HEK293 (cell line): ENCODE measurements at regions not wholly inside any gene's neighbourhood (a gene's known extent, or its start where the extent isn't known, plus 50 kb on each side); places are given as distances from the start of the nearest gene placed in this dataset.
"Not testable (repeated sequence)": the region's sequence is repeated elsewhere in the genome, so short reads cannot be mapped to it uniquely, and the experiment has no call there.

ENCODE experiments used
- CTCF ChIA-PET: fragments of 350-600 bp; formaldehyde crosslinking; extraction: SDS; loops from one replicate; lab custom pipeline; 2021; ENCODE audit warnings: antibody characterized with exemption; lab: Yijun Ruan, JAX
- POLR2A ChIA-PET: fragments of 300-600 bp; formaldehyde crosslinking; extraction: SDS; loops from one replicate; lab custom pipeline; 2020; ENCODE audit warnings: antibody characterized with exemption, inconsistent platforms; lab: Yijun Ruan, JAX
- H3K27ac ChIP-seq: fragments of 200-500 bp; sonication (Bioruptor generic); 2 replicates; pipeline ENCODE4 v1.5.1; 2014; ENCODE audit warnings: low read depth, low read length, control low read depth, inconsistent platforms; ENCODE audit errors: extremely low read depth
- H3K36me3 ChIP-seq, 2 experiments: fragments of 200-500 bp in 1 of 2; sonication (Bioruptor generic) in 1 of 2; 1 replicate in 1 of 2; 2 replicates in 1 of 2; pipeline ENCODE4 v1.5.1; 2014 to 2017; ENCODE audit warnings: inconsistent platforms in 2 of 2, low read length in 2 of 2; ENCODE audit not compliant: control insufficient read depth in 2 of 2, insufficient read depth in 1 of 2
- H3K4me1 ChIP-seq: fragments of 200-500 bp; sonication (Bioruptor generic); 2 replicates; pipeline ENCODE4 v1.5.1; 2014; ENCODE audit warnings: mild to moderate bottlenecking, low read length, inconsistent platforms; ENCODE audit not compliant: control insufficient read depth, insufficient read depth
- H3K4me3 ChIP-seq: 2 replicates; pipeline ENCODE4 v1.5.1; 2011; ENCODE audit warnings: low read depth, mild to moderate bottlenecking, control low read depth, low read length, moderate library complexity
- H3K9me3 ChIP-seq: fragments of 200-500 bp; sonication (Bioruptor generic); 2 replicates; pipeline ENCODE4 v1.5.1; 2014; ENCODE audit warnings: low read depth, low read length, inconsistent platforms; ENCODE audit not compliant: control insufficient read depth, insufficient read depth
- HOXD13 ChIP-seq: sonication (generic); formaldehyde crosslinking; IDR thresholded peaks from 2 replicates; pipeline ENCODE4 v1.8.0; 2022; ENCODE audit warnings: missing genetic modification reagents, borderline replicate concordance
- ZBTB17 ChIP-seq: fragments of 450-650 bp; formaldehyde crosslinking; IDR thresholded peaks from 2 replicates; pipeline ENCODE4 v1.5.1; 2016; ENCODE audit warnings: missing biosample characterization, missing genetic modification characterization
- ZFHX2 ChIP-seq: fragments of 450-650 bp; formaldehyde crosslinking; conservative IDR thresholded peaks from 2 replicates; pipeline ENCODE4 v1.5.1; 2016; ENCODE audit warnings: missing biosample characterization, missing genetic modification characterization
- ZIC2 ChIP-seq: fragments of 450-650 bp; formaldehyde crosslinking; IDR thresholded peaks from 2 replicates; pipeline ENCODE4 v1.5.1; 2016; ENCODE audit warnings: missing biosample characterization, missing genetic modification characterization
- ZNF214 ChIP-seq: fragments of 450-650 bp; formaldehyde crosslinking; IDR thresholded peaks from 2 replicates; pipeline ENCODE4 v1.5.1; 2017; ENCODE audit warnings: missing biosample characterization, mild to moderate bottlenecking, missing genetic modification characterization, borderline replicate concordance
- ZNF221 ChIP-seq: fragments of 450-650 bp; formaldehyde crosslinking; IDR thresholded peaks from 2 replicates; pipeline ENCODE4 v1.5.1; 2017; ENCODE audit warnings: missing biosample characterization, missing genetic modification characterization, borderline replicate concordance
- ZNF274 ChIP-seq, 2 experiments: fragments of 200-500 bp in 1 of 2; fragments of 450-650 bp in 1 of 2; sonication (Bioruptor generic) in 1 of 2; formaldehyde crosslinking in 1 of 2; IDR thresholded peaks; 2 replicates each; pipeline versions ENCODE4 v1.5.1 to v1.6.1; 2014 to 2016; ENCODE audit warnings: borderline replicate concordance in 1 of 2, inconsistent platforms in 1 of 2, low read length in 1 of 2, missing biosample characterization in 1 of 2, missing genetic modification characterization in 1 of 2
- ZNF423 ChIP-seq: fragments of 450-650 bp; formaldehyde crosslinking; IDR thresholded peaks from 2 replicates; pipeline ENCODE4 v1.5.1; 2016; ENCODE audit warnings: missing biosample characterization, missing genetic modification characterization
- ZSCAN16 ChIP-seq: fragments of 450-650 bp; formaldehyde crosslinking; IDR thresholded peaks from 2 replicates; pipeline ENCODE4 v1.5.1; 2016; ENCODE audit warnings: missing biosample characterization, missing genetic modification characterization
- TF ChIP-seq, protein P1 (sequence below): fragments of 450-650 bp; formaldehyde crosslinking; IDR thresholded peaks from 2 replicates; pipeline ENCODE4 v1.5.1; 2017; ENCODE audit warnings: missing biosample characterization, missing genetic modification characterization
- TF ChIP-seq, protein P2 (sequence below): fragments of 450-650 bp; formaldehyde crosslinking; IDR thresholded peaks from 2 replicates; pipeline ENCODE4 v1.5.1; 2016; ENCODE audit warnings: missing biosample characterization, missing genetic modification characterization, borderline replicate concordance

DNA sequence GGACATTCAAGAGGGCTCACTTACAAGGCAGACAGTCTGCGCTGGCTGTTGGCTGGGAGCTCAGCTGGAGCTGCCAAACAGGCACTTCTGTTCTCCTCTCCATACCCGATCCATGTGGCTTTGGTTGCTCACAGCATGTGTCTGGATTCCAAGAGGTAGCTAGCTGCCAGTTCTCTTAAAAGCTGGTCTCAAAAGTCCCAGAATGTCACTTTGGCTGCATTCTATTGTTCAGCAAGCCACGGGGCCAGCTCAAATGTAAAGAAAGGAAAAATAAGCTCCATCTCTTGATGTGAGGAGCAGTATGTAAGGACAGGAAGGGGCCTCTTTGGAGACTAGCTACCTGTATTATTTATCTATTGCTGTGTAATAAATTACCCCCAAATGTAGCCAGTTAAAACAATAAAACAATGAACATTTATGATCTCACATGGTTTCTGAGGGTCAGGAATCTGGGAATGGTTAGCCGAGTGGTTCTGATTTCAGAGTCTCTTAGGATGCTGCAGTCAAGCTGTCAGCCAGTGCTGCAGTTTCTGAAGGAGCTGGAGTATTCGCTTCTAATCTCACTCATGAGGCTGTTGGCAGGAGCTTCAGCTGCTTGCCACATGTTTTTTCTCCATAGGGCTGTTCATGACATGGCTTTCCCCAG, 112.7 kb upstream of the CLINT1 start:
- H3K4me3 ChIP-seq: no peak overlapping the region
- no peaks in the 10 kb centered on the region for H3K9me3 ChIP-seq
- H3K36me3 ChIP-seq: no peaks in the 10 kb centered on the region
- TF ChIP-seq ZBTB17 (tag by site-specific recombination) (0 out of 2 replicates have a peak, but pooled peaks have one; percentile 20), ZIC2 (peak; percentile 41; the same call in 1 of the 2 replicates), ZNF423 (no peak)
- peaks cover 3% of the 10 kb centered on the region; the same call in 1 of the 2 replicates for H3K4me1 ChIP-seq
- POLR2A ChIA-PET: no interaction called here
- CTCF ChIA-PET: interaction anchor here (1.1 to 1.4 kb wide), 4 partner anchors 10 to 23 kb away, joined by 3 to 5 read pairs (median 3); no protein-coding TSS in a partner anchor
- H3K27ac ChIP-seq: no peak overlapping the region

DNA sequence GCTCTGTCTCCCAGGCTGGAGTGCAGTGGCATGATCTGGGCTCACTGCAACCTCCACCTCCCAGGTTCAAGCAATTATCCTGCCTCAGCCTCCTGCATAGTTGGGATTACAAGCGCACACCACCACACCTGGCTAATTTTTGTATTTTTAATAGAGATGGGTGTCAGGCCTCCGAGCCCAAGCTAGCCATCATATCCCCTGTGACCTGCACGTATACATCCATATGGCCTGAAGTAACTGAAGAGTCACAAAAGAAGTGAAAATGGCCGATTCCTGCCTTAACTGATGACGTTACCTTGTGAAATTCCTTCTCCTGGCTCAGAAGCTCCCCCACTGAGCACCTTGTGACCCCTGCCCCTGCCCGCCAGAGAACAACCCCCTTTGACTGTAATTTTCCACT, 109.6 kb upstream of the CLINT1 start:
- H3K36me3 ChIP-seq, CTCF ChIA-PET, H3K9me3 ChIP-seq, H3K4me1 ChIP-seq, H3K27ac ChIP-seq, POLR2A ChIA-PET, H3K4me3 ChIP-seq: not testable (repeated sequence)

DNA sequence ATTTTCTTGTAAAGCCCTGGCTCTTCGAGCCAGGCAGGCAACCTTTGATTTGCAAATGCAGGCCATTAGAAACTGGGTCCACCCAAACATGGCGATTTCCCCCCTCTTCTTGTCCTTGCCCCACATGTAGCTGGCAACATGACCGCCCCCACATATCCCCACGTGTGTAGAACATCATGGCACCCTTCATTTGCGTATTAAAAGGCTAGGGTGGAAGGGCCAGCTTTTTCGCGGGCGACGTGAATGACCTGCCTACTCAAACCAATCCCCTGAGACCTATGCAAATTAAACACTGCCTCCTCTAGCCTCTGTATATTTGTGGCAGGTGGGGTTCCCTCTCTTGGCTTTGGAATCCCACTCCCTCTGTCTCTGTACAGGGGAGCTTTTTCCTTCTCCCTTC, 107.0 kb upstream of the CLINT1 start:
- H3K27ac ChIP-seq: no peak overlapping the region
- H3K9me3 ChIP-seq: no peaks in the 10 kb centered on the region
- H3K4me3 ChIP-seq: no peak overlapping the region
- H3K36me3 ChIP-seq: no peaks in the 10 kb centered on the region
- TF ChIP-seq ZNF214 (tag by site-specific recombination) (no peak), ZNF274 (IDR thresholded peaks at IDR 0.05; ENCODE audit: low read length) (no peak), ZNF274 (tag by site-specific recombination; IDR thresholded peaks at IDR 0.05; ENCODE audit: borderline replicate concordance) (no peak), ZNF221 (no peak), ZSCAN16 (tag by site-specific recombination) (no peak), HOXD13 (CRISPR knock-in tag) (no peak)
- TF ChIP-seq, all 188 proteins: peak for 0
- ChIA-PET POLR2A (no interaction called here), CTCF (interaction anchor here (0.5 to 0.7 kb wide), 2 partner anchors 305 to 706 kb away, joined by 3 to 4 read pairs; no protein-coding TSS in a partner anchor)
- peaks cover 10% of the 10 kb centered on the region for H3K4me1 ChIP-seq

DNA sequence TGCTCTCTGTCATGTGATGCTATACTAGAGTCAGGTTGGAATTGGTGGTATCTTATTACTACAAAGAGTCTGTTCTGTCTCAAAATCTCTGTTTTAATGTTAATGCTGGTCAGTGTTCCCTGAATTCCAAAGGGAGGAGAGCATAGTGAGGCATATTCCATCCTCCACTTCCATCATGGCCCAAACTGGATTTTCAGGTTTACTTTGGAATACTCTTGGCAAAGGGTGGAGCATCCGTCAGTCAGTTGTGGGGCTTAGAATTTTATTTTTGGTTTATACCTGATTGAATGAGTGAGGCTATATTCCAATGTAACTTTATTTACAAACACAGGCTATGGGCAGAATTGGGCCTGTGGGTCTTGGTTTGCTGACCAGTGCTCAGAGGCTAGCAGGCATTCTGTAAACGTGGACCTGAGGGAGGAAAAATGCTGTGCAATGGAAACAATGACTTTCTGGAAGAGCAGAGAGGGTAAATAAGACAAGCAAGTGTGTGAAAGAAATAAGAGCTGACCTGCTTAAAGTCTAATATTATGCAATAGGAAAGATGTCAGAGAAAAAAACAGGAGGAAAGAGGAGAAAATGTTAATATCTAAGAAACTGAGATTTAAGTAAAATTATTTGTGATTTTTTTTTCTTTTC, 106.2 kb upstream of the CLINT1 start:
- H3K27ac ChIP-seq: no peak overlapping the region
- H3K9me3 ChIP-seq: no peaks in the 10 kb centered on the region
- TF ChIP-seq, protein P1, sequence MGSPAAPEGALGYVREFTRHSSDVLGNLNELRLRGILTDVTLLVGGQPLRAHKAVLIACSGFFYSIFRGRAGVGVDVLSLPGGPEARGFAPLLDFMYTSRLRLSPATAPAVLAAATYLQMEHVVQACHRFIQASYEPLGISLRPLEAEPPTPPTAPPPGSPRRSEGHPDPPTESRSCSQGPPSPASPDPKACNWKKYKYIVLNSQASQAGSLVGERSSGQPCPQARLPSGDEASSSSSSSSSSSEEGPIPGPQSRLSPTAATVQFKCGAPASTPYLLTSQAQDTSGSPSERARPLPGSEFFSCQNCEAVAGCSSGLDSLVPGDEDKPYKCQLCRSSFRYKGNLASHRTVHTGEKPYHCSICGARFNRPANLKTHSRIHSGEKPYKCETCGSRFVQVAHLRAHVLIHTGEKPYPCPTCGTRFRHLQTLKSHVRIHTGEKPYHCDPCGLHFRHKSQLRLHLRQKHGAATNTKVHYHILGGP: no peak
- no peak for TF ChIP-seq ZFHX2 (tag by site-specific recombination)
- TF ChIP-seq, protein P2, sequence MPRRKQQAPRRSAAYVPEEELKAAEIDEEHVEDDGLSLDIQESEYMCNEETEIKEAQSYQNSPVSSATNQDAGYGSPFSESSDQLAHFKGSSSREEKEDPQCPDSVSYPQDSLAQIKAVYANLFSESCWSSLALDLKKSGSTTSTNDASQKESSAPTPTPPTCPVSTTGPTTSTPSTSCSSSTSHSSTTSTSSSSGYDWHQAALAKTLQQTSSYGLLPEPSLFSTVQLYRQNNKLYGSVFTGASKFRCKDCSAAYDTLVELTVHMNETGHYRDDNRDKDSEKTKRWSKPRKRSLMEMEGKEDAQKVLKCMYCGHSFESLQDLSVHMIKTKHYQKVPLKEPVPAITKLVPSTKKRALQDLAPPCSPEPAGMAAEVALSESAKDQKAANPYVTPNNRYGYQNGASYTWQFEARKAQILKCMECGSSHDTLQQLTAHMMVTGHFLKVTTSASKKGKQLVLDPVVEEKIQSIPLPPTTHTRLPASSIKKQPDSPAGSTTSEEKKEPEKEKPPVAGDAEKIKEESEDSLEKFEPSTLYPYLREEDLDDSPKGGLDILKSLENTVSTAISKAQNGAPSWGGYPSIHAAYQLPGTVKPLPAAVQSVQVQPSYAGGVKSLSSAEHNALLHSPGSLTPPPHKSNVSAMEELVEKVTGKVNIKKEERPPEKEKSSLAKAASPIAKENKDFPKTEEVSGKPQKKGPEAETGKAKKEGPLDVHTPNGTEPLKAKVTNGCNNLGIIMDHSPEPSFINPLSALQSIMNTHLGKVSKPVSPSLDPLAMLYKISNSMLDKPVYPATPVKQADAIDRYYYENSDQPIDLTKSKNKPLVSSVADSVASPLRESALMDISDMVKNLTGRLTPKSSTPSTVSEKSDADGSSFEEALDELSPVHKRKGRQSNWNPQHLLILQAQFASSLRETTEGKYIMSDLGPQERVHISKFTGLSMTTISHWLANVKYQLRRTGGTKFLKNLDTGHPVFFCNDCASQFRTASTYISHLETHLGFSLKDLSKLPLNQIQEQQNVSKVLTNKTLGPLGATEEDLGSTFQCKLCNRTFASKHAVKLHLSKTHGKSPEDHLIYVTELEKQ: no peak
- H3K4me3 ChIP-seq: no peak overlapping the region
- peaks cover 10% of the 10 kb centered on the region for H3K4me1 ChIP-seq
- POLR2A ChIA-PET: no interaction called here
- no peaks in the 10 kb centered on the region for H3K36me3 ChIP-seq
- CTCF ChIA-PET: no interaction called here
